HG03103 (cell line): ENCODE measurements at regions not wholly inside any gene's neighbourhood (a gene's known extent, or its start where the extent isn't known, plus 50 kb on each side); places are given as distances from the start of the nearest gene placed in this dataset.

Source experiments
- ATAC-seq: cut with Tn5 transposase; IDR thresholded peaks from one replicate; pipeline ENCODE4 v1.9.1; 2021; ENCODE audit warnings: low read depth; ENCODE audit not compliant: unreplicated experiment

DNA sequence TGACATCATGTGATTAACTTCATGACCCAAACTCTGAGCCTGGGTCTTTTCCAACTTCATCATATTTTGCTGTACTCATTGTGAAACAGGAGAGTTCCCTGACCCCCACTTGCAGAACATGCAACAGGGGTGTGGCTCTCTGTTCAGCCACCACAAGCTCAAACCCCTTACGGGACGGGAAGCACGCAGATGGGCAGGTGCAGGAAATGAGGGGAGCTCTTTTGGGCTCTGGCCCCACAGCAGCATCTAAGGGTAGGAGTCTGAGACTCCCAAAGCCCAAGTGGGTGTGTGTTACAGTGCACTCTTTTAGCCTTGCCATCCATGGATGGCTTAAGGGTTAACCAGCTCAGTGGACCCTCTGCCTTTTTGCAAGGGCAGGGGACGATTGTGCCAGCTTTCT lies 599.5 kb upstream of the SMIM31 start:
- no peak for ATAC-seq

DNA sequence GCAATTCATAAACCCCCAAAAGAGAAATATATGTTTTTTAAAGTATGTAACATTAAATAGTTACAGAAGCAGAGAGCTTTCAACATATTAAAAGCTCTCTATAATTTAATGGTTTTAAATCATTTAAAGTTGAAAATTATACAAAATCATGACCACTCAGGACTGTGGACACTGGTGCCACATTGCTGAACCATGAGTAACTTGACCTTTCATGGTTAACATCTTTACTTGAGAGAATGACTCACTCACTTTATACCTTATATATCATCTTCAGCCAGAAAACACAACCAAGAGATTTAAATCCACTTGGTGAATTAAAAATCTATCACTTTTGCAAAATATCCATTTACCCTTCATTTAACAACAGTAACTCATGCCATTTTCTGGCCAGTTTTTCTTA lies 584.3 kb upstream of the SMIM31 start:
- no peak for ATAC-seq

DNA sequence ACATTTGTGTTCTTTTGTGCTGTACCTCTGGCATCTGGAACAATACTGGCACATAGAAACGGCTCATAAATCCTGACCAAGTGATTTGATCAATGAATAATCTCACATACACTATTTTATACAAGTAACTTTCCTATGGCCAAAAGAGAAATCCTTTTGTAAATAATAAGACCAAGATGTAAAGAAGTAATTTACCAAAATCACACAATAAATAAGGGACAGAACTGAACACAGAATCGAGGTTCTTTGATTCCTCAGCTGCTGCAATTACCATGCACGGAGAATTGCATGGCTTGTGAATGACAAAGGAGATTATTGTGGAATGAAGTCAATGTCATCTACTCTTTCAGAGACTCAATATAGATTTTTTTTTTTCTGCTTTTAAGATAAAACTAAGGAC lies 576.8 kb upstream of the SMIM31 start:
- no peak for ATAC-seq

DNA sequence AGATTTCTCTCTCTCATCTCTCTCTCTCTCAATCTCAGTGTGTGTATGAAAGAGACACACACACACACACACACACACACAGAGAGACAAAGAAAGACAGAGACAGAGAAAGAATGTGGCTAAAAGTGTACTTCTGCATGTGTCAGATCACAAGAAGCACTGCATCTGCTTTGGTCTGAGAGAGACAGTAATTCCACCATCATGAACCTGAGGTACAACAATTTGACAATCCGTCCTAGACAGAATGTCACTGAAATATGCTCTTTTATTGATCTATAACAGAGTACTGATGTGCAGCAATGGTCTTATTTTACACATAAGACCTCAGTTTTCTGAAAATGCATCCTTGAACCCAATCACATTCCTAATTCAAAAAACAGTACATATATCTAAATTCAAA lies 576.2 kb upstream of the SMIM31 start:
- no peak for ATAC-seq

DNA sequence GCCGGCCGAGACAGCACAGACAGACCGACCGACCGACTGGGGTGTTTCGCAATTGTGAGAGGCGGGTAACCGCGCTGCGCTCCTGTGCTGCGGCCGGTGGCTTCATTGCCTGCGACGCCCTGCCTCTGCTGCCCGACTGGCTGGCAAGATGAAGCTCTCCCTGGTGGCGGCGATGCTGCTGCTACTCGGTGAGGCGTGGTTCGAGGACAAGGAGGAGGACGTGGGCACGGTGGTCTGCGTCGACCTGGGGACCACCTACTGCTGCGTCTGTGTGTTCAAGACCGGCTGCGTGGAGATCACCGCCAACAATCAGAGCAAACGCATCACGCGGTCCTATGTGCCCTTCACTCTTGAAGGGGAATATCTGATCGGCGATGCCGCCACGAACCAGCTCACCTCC lies 565.7 kb upstream of the SMIM31 start:
- no peak for ATAC-seq

DNA sequence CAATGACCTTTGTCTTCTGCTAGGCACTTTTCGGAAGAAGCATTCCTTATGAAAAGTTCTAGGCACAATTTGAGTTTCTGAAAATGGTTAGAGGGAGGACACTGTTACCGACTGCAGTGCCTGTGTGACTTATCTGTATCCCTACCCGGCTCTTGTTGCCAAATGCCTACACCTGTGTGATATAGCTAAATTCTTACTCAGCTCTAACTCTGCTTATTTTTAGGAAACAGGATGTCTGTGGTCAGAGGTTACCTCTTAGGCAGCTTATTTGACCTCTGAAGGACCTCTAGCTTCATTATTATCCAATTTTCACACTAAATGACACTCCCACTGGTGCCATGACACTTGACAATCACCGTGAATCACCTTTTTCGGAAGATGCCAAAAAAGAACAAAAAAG lies 561.1 kb upstream of the SMIM31 start:
- no peak for ATAC-seq

DNA sequence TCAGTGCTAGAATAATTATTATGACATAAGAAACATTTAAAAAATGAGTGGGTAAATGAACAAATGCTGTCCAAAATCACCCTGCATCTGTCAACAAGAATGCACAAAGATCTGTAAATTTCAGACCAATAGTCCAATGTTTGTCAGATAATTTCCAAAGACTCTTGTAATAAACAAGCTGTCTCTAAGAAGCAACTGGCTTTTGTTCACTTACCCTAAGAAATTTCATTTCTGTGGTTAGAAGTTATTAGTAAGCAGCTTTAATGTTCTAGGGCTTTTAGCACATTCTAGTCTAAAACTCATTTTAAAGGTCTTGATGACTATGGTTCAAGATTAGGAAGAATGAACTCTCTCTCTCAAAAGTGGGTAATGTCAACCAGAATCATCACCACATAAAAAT lies 560.3 kb upstream of the SMIM31 start:
- ATAC-seq, result no peak

DNA sequence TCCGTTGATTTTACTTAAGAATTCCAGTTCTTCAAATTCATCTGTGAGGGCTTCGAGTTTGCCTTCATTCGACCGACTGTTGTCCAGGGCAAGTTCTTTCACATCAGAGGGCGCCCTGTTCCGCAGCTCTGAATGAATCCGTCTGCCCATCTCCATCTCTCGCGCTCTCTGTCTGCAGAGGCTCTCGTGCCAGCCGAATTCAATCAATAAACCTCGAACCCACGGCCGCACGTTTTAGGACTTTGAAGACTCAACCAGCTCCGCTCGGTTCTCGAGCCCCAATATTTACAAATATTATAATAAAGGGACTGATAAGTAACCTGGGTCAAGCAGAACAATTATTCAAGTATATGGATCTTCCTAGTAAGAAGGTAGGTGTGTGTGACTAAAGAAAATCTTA lies 556.4 kb upstream of the SMIM31 start:
- ATAC-seq, result no peak

DNA sequence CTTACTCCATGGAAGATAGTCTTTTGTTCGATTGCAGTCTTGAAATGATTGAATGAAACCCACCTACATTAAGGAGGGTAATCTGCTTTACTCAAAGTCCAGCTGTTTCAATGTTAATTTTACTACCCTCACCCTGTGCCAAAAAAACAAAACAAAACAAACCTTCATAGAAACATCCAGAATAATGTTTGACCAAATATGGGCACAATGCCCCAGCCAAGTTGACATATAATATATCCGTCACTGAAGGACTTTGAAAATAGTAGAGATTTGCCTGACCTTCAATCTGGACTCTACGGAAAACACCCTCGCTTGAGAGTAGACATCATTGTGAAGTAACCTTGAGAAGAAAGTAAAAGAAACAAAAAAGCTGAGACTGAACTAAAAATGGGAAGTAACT lies 550.5 kb upstream of the SMIM31 start:
- no peak for ATAC-seq

DNA sequence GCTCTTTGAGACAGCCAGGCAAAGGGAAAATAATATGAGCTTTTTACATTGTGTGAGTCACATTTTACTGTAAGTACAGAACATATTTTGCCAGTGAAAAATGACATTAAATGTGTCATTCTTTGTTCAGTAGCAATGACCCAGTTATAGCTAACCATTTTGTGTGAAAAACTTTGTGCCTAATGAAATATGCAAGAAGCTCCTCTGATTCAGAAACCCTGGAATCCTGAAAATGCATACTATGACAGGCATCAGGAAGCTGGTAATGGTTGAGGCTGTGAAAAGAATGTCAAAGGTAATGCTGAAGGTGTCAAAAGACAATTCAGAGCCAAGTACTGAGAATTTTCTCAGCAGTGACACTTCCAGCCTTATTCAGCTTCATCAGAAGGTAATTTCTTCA lies 549.5 kb upstream of the SMIM31 start:
- ATAC-seq, result no peak

DNA sequence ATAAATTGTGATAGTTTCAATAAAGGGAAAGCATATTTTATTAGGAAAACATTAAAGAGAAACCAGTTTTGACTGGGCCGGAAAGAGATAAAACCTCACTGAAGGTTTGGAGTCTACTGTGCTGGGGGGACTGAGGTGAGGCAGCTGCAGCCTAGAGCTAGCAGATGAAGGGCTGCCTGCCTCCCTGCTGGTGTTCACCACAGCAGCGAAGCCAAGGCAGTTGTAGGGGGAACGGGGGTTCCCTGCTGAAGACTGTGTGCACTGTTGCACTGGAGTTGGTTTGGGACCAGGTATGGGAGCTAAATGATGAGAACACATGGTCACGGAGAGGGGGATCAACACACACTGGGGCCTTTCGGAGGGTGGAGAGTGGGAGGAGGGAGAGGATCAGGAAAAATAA lies 546.5 kb upstream of the SMIM31 start:
- no peak for ATAC-seq

DNA sequence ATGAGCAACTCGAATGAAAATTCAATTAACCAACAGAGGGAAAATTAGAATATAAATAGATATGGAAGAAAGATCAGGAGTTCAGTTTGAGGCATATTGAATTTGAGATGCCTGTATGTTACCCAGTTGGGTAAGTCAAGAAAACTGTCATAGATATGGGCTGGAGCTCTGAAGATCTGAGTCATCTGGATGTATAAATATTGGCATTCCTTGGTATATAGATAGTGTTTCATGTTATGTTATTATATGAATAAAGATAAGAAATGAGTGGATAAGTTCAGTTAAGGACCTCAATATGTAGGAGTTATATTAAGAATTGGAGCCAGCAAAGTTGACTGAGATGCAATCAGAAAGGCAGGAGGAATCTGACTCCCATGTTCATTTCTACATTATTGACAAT lies 543.6 kb upstream of the SMIM31 start:
- no peak for ATAC-seq

DNA sequence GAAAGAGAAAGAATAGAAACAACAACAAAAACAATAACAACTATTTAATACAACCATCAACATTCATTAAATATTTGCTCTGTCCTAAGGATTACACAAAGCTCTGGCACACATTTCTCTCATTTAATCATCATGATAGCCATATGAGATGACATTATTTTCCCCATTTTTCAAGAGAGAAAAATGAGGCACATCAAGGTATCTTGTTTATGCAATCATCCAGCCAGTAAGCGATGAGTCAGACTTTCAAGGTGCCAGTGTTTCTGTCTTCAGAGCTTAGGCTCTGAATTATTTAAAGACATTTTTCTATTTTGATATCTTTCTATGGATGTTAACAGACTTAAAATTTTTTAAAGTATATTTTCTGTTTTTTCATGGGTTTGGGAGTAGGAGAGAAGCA lies 541.8 kb upstream of the SMIM31 start:
- no peak for ATAC-seq

DNA sequence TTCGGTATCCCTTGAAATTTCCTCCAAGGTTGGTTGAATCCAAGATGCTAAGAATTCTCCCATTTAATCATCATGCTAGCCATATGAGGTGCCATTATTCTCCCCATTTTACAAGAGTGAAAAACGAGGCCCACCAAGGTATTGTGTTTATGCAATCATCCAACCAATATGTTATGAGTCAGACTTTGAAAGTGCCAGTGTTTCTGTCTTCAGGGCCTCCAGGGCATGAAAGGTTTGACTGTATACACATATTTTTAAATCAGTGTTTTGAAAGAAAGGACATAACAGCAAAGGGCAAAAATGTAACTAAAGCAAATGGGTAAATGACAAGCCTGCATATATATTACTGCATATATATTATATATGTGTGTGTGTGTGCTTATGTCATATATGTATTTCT lies 541.2 kb upstream of the SMIM31 start:
- no peak for ATAC-seq

DNA sequence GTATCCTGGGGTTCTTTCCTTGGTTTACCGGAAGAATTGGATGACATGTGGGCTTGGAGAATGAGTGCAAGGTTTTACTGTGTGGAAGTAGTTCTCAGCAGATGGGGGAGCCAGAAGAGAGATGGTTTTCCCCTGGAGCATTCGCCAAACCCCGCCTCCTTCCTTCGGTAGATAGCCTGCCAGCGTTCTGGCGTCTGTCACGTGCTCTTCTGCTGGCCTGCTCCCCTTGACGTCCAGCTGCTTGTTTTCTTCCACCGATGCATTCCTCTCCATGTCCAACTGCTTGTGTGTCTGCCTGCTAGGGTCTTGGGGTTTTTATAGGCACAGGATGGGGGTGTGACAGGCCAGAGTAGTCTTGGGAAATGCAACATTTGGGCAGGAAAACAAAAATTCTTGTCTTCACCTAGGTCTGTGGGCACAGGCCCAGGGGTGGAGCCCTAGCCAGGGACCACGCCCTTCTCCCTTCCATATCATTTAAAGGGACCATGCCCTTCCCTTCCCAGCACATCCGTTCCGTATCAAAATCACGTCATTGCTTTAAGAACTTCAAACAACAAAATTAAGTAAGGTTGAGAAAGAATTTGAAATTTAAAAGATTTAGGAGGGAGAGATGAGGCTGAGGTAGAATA lies 538.7 kb upstream of the SMIM31 start:
- no peak for ATAC-seq

DNA sequence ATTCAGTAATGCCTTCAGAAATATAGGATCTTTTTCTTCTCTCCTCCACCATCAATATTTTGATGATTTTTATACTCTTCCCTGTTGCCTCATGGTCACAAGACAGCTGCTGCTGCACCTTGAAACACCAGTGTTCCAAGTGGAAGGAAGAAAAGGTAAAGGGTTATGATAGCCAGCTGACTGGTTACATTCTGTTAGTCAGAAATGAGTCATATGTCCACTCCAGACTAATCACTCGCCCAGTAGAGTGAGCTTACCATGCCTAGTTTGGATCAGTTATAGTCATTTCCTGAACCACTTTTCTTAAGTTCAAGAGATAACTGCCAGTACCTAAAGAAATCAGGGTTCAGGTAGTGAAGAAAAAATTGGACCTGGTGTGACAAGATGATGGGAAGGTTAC lies 532.3 kb upstream of the SMIM31 start:
- no peak for ATAC-seq

DNA sequence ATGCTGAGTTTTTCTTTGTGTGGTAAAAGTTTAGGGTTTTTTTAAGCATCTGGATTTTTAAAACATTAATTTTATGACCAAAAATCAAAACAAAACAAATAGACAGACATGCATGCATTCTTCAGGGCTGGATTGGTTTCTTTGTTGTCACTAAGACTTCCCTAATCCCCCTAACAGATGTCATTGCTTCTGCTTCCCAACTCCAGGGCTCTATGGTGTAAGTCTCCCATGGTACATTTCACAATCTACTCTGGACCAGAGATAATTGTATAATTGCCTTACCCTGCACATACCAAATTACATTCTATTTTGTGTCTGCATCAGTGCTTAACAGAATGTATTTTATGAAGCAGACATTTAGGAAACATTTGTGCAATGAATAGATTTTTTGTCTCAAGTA lies 529.1 kb upstream of the SMIM31 start:
- no peak for ATAC-seq

DNA sequence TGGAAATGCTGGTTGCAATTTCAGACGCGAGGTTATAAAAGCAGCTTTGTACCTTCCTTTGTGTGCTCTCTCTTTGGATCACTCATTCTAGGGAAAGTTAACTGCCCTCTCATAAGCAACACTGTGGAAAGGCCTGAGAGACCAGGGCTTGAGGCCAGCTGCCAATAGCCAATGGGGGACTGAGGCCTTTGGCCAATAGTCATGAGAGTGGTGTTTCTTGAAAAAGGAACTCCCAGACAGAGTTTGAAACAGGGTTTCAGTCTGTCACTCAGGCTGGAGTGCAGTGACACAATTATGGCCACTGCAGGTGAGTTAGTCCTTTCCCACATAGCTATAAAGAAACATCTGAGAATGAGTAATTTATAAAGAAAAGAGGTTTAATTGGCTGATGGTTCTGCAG lies 524.7 kb upstream of the SMIM31 start:
- no peak for ATAC-seq

DNA sequence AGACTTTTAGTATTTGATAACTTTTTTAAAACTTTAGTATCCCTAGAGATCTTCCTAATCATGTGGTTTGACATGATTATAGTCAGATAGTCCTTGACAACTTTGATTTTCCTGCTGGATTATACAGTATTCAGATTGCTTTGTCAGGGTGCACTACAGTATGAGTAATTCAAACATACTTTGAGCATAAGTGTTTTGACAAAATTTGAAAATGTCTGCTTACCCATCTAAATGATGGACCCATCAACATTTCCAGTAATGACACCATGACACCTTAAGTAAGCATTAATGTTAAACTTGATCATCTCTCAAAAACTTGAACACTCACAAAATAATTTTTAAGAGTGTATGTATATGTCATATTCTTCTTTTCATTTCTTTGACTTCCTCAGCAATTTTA lies 514.5 kb upstream of the SMIM31 start:
- ATAC-seq, result no peak

DNA sequence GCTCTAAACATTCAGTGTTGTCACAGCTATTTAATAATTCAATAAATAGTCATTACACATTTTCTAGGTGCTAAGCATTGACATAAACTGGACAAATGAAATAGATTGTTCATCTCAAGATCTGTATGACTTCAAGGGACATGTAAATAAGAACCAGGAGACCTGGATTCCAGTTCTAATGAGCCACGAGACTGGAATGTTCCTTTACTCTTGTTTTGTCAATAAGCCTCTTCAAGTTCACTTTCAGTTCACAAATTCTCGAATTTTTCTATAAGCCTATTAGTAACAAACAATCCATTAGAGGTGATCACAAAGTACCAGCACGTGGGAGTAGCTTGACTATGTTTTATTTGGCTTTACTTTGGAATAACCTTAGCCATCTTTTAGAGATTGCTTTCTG lies 514.0 kb upstream of the SMIM31 start:
- no peak for ATAC-seq

DNA sequence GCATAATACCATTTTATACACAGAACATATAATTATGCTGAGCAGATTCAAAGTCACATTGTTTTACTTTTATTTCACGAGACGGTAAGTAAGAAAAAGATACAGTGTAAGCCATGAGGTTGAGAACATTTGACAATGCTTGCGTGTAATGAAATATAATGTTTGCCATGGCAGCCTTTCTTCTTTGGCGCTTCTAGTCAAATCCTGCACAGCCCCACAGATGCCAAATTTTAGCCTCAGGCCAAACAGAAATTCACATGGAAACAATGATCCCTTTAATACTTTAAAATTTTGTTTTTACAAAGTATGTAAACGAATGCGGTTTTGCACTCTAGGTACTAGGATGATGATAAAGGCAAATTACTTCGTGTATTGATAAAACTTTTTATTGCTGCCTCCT lies 502.7 kb upstream of the SMIM31 start:
- ATAC-seq, result no peak

DNA sequence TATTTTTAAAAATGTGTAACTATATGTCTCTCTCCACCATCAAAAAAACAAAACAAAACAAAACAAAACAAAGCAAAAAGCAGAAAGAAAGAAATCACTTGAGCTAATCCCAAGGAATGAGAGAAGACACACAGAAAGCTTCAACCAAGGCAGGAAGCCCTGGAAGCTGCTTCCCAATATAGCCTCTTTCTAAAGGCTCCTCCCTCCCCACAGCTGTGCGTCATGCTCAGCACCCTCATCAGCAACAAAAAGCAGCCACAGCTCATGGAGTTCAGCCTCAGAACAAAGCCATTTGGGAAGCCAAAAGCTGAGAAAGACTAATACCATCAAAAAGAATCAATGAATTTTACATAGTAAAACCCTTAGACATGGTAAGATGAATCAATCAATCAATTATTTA lies 501.6 kb upstream of the SMIM31 start:
- ATAC-seq, result no peak

DNA sequence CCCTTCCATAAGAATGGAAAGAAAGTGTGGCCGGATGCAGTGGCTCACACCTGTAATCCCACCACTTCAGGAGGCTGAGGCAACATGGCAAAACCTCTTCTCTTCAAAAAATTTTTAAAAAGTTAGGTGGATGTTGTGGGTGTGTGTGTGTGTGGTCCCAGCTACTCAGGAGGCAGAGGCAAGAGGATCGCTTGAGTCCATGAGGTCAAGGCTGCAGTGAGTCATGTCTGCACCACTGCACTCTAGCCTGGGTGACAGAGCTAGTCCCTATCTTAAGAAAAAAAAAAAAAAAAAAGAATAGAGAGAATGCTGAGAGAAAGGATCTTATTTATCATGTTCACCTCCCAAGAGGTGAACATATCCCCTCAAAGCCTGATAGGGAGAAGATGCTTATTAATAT lies 492.1 kb upstream of the SMIM31 start:
- no peak for ATAC-seq
